ENCODE measurements at regions not wholly inside any gene's neighbourhood (a gene's known extent, or its start where the extent isn't known, plus 50 kb on each side); places are given as distances from the start of the nearest gene placed in this dataset.

DNA sequence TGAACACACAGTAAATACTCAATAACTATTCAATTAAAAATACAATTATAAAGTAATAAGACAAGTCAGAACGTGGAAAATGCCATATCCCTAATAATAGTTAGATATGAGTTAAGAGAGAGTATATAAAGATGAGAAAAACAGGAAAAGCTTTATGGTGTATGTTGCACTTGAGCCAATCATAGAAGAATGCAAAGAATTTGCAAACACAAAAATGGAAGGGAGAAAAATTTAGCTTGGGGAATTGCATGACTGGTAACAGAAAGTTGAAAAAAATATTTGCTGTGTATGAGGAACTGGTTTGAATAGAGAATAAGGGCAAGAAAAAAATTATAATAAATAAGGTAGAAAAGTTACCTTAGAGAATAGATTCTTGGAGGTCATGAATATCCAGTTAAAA is 739.6 kb upstream of the CXADR start:
- no peak overlapping the region for H3K4me3 ChIP-seq (ENCODE audit: low read depth, low read length)
- TF ChIP-seq, protein P1, sequence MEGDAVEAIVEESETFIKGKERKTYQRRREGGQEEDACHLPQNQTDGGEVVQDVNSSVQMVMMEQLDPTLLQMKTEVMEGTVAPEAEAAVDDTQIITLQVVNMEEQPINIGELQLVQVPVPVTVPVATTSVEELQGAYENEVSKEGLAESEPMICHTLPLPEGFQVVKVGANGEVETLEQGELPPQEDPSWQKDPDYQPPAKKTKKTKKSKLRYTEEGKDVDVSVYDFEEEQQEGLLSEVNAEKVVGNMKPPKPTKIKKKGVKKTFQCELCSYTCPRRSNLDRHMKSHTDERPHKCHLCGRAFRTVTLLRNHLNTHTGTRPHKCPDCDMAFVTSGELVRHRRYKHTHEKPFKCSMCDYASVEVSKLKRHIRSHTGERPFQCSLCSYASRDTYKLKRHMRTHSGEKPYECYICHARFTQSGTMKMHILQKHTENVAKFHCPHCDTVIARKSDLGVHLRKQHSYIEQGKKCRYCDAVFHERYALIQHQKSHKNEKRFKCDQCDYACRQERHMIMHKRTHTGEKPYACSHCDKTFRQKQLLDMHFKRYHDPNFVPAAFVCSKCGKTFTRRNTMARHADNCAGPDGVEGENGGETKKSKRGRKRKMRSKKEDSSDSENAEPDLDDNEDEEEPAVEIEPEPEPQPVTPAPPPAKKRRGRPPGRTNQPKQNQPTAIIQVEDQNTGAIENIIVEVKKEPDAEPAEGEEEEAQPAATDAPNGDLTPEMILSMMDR (IDR thresholded peaks at IDR 0.05; ENCODE audit: insufficient read depth, low read depth, low read length, missing control alignments) = no peak
- DNase-seq (ENCODE audit: low read depth) = no peak

DNA sequence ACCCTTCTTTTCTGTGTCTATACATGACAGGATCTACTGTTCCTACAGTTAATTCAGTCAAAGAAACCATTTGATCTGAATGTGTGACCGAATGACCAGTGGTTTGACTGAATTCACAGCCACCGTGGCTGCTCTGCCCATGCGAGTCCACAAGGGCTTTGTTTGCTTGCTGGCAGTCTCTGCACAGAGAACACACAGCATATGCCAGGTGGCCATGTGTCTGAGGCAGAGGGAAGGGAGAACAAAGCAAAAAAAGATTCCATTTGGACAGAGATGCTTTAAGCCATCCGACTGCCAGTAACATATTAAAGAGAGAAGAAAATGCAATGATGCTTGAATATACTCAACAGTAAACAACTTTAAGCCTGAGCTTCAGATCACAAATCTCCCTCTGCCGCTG is 737.8 kb upstream of the CXADR start:
- TF ChIP-seq, protein P1 (IDR thresholded peaks at IDR 0.05; ENCODE audit: insufficient read depth, low read depth, low read length, missing control alignments) = no peak
- DNase-seq (ENCODE audit: low read depth) = no peak
- no peak overlapping the region for H3K4me3 ChIP-seq (ENCODE audit: low read depth, low read length)

DNA sequence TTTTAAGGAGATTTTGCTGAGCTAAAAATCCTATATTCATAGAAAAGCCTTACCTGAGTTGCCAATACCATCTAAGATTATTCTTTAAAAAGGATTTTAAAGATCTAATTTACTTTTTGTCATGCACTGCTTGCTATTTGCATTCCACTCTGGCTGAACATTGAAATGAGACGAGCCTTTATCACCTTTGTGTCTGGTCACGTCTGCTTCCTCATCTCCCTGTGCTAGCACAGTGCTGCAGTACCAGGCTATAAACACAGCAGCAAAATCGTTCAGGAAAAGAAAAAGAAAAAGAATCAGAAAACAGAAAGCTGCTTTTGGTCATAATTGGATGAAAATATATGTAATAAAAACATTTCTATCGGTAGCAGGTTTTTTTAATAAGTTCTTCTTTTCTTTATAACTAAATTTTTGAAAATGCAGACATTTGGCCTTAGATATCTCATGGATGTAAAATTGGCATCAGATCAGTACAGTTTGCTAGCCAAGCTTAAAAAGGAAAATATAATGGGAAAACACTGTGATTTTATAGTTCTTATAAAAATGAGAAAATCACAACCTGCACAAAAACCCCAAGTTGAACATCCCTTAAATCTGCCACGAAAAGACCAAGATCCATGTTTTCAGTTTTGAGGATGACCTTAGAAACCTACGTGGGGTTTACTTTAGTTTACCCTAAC is 735.7 kb upstream of the CXADR start:
- TF ChIP-seq, protein P1 (IDR thresholded peaks at IDR 0.05; ENCODE audit: insufficient read depth, low read depth, low read length, missing control alignments) = no peak
- no peak overlapping the region for H3K4me3 ChIP-seq (ENCODE audit: low read depth, low read length)
- DNase-seq (ENCODE audit: low read depth) = no peak

DNA sequence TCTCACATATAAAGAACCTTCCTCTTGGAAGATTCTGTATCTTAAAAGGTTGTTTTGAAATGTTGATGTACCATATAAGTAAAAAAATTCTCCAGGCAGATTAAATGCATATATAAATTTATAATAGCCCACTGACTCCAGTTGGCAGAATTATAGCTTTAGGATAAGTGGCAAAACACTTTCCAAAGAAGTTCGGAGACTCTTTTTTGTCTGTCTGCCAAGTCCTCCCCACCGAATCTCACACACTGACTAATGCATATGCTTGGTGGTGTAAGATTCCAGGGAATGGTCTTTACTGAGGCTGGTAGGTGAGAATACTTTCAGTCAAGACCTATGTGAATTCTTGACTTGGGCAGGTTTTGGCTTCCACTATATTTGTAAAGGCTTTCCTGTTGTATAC is 724.3 kb upstream of the CXADR start:
- DNase-seq (ENCODE audit: low read depth) = no peak
- TF ChIP-seq, protein P1 (IDR thresholded peaks at IDR 0.05; ENCODE audit: insufficient read depth, low read depth, low read length, missing control alignments) = no peak
- no peak overlapping the region for H3K4me3 ChIP-seq (ENCODE audit: low read depth, low read length)

DNA sequence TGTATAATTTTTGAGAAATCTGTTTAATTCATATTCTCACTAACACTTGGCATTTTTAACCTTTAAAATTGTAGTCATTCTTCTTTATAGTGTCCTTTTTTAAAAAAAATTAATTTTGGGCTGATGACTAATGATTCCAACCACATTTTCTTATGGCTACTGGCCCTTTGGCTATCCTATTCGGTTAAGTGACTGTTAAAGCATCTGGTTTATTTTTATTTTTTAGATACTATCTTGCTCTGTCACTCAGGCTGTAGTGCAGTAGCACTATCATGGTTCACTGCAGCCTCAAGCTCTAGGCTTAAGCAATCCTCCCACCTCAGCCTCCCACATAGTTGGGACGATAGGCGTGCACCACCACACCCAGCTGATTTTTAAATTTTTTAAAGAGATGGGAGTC is 723.2 kb upstream of the CXADR start:
- H3K4me3 ChIP-seq (ENCODE audit: low read depth, low read length) = no peak overlapping the region
- TF ChIP-seq, protein P1 (IDR thresholded peaks at IDR 0.05; ENCODE audit: insufficient read depth, low read depth, low read length, missing control alignments) = no peak
- no peak for DNase-seq (ENCODE audit: low read depth)

DNA sequence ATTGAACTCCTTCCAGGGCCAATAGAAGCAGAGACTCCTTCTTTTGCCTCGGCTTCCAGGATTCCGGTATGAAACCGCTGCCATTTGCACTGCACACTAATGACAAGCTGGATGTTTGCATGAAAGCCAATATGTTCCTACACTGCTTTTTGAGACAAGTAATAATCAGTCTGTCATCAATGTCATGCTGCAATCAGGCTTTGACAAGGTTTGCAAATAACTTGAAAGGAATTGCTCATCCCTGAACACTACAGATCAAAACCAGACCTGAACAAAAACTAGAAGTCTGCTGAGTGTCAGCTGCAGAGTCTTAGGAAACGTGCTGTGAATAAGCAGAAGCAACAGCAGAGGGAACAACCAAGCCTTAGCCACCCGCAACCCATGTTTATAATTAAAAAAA is 720.7 kb upstream of the CXADR start:
- TF ChIP-seq, protein P1 (IDR thresholded peaks at IDR 0.05; ENCODE audit: insufficient read depth, low read depth, low read length, missing control alignments) = no peak
- H3K4me3 ChIP-seq (ENCODE audit: low read depth, low read length) = no peak overlapping the region
- DNase-seq (ENCODE audit: low read depth) = no peak

DNA sequence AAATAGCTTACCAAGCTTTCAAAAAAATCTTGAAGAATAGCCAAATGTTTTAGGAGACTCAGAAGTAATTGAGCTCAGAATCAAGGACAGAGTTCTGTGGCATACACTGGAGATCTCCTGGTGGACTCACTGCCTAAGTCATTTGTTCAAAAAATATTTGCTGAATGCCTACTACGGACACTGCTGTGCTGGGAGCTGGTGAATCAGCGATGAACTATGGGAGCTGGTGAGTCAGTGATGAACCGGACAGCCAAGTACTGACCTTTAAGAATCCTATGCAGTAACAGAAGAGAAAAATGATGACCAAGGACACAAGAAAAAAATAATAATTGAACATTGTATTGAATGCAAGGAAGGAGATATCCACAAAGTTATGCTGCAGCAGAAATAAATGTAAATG is 717.9 kb upstream of the CXADR start:
- no peak overlapping the region for H3K4me3 ChIP-seq (ENCODE audit: low read depth, low read length)
- no peak for DNase-seq (ENCODE audit: low read depth)

More for the DNA sequence above, 717.9 kb upstream of the CXADR start:
- TF ChIP-seq, protein P1 (IDR thresholded peaks at IDR 0.05; ENCODE audit: insufficient read depth, low read depth, low read length, missing control alignments) = no peak
